Mesothelial cell of epicardium (in vitro differentiated cells): ENCODE measurements at regions not wholly inside any gene's neighbourhood (a gene's known extent, or its start where the extent isn't known, plus 50 kb on each side); places are given as distances from the start of the nearest gene placed in this dataset.
"Not testable (repeated sequence)": the region's sequence is repeated elsewhere in the genome, so short reads cannot be mapped to it uniquely, and the experiment has no call there.

Experiments used
- DNase-seq, 2 experiments: peaks; one replicate each; pipeline ENCODE4 v3.0.0; 2021; ENCODE audit warnings: low spot score in 2 of 2; ENCODE audit not compliant: unreplicated experiment in 2 of 2
- H3K27ac Mint-ChIP-seq: 2 replicates; pipeline ENCODE4 v1.8.0; 2021; ENCODE audit warnings: mixed read lengths
- H3K27me3 Mint-ChIP-seq: 2 replicates; pipeline ENCODE4 v1.8.0; 2021; ENCODE audit warnings: low read depth, mixed read lengths
- H3K36me3 Mint-ChIP-seq: 2 replicates; pipeline ENCODE4 v1.8.0; 2021; ENCODE audit warnings: mixed read lengths
- H3K4me1 Mint-ChIP-seq: 2 replicates; pipeline ENCODE4 v1.8.0; 2021; ENCODE audit warnings: mixed read lengths
- H3K4me3 Mint-ChIP-seq: 2 replicates; pipeline ENCODE4 v1.8.0; 2021; ENCODE audit warnings: mild to moderate bottlenecking, moderate library complexity, mixed read lengths
- H3K9me3 Mint-ChIP-seq: 2 replicates; pipeline ENCODE4 v1.8.0; 2021; ENCODE audit warnings: mixed read lengths

DNA sequence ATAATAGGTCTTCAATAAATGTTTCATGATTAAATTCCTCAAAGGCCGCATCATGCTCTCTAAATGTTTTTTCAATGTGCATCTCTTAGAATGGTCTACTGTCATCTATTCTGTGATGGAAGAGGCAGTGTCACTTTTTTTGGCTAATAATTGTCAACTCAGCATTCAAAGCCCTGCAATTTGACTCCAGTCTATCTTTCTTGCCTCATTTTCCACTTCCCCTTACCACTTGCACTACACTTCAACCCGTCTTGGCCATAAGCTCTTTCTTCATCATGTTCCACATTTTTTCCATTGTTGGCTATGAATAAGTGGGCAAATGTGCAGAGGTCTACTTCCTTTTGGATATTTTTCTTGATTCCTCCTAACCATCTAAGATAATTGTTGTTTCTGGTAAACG is 59.2 kb upstream of the POMZP3 start:
- H3K27me3 Mint-ChIP-seq, H3K9me3 Mint-ChIP-seq, H3K4me3 Mint-ChIP-seq, H3K27ac Mint-ChIP-seq, DNase-seq, H3K36me3 Mint-ChIP-seq, H3K4me1 Mint-ChIP-seq: not testable (repeated sequence)

- not testable (repeated sequence) for H3K27ac Mint-ChIP-seq, H3K9me3 Mint-ChIP-seq, H3K27me3 Mint-ChIP-seq, H3K36me3 Mint-ChIP-seq, DNase-seq, H3K4me1 Mint-ChIP-seq, H3K4me3 Mint-ChIP-seq
Observed at GRCh38 chr7:76684737-76685136, 57.7 kb upstream of the POMZP3 start.

- not testable (repeated sequence) for DNase-seq, H3K4me3 Mint-ChIP-seq, H3K4me1 Mint-ChIP-seq, H3K9me3 Mint-ChIP-seq, H3K36me3 Mint-ChIP-seq, H3K27ac Mint-ChIP-seq, H3K27me3 Mint-ChIP-seq
Observed at GRCh38 chr7:76683631-76684030, 56.6 kb upstream of the POMZP3 start.

- not testable (repeated sequence) for DNase-seq, H3K4me1 Mint-ChIP-seq, H3K4me3 Mint-ChIP-seq, H3K9me3 Mint-ChIP-seq, H3K36me3 Mint-ChIP-seq, H3K27ac Mint-ChIP-seq, H3K27me3 Mint-ChIP-seq
Observed at GRCh38 chr7:76681810-76682209, 54.7 kb upstream of the POMZP3 start.

DNA sequence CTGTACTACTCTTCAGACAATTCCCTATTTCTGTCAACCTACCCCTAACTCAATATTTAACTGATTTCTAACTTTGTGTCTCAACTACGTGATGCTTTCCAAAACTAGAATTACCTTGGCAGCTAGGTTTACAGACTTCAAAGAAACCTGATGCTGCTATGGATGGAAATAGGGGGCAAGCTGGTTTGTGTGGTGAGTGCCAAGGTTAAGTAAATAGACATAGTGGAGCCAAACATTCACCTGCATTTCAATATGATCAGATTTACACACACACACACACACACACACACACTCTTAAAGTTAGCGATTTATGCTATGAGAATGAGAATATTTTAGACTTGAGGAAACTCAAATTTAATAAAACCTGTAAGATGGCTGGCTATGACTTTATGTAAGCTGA is 52.1 kb upstream of the POMZP3 start:
- not testable (repeated sequence) for H3K9me3 Mint-ChIP-seq, H3K4me1 Mint-ChIP-seq, H3K27ac Mint-ChIP-seq, H3K4me3 Mint-ChIP-seq, DNase-seq, H3K27me3 Mint-ChIP-seq, H3K36me3 Mint-ChIP-seq

DNA sequence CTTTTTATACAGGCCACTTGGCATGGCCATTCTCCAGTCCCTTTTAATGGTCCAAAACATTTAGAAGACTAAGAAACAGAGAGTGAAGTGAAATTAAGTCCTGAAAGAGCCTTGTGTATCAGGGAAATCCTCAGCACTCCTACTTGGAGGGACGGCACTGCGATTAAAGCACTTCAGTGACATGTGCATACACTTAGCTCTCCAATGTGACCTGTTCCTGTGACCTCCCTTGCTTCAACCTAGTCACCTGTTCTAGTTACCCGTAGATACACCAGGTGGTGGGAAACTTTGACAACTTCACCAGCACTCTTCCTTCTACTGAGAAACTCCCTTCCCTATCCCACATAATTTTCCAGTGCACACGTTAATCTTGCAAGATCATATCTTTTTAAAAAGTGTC is 51.4 kb upstream of the POMZP3 start:
- not testable (repeated sequence) for H3K4me3 Mint-ChIP-seq, H3K4me1 Mint-ChIP-seq, H3K36me3 Mint-ChIP-seq, H3K9me3 Mint-ChIP-seq, H3K27ac Mint-ChIP-seq, DNase-seq, H3K27me3 Mint-ChIP-seq

DNA sequence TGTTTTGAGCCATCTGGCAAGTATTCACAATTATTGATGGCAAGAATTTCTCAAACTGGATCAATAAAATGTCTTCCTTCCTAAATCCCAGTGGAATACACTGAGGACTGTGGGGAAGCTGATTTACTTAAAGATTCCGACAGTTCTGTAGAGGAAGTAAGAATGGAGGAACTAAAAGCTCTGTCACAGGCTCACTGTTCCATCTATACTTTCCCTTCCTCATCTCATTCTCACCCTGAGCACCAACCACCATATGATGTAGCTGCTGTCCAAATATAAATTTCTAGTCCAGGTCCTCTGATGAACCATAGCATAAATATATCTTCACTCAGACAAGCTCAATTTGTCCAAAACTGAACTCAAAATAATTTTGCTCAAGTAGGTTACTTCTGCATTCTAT is 49.8 kb upstream of the POMZP3 start:
- DNase-seq, H3K4me1 Mint-ChIP-seq, H3K36me3 Mint-ChIP-seq, H3K9me3 Mint-ChIP-seq, H3K27me3 Mint-ChIP-seq, H3K27ac Mint-ChIP-seq, H3K4me3 Mint-ChIP-seq: not testable (repeated sequence)
